ENCODE measurements at regions not wholly inside any gene's neighbourhood (a gene's known extent, or its start where the extent isn't known, plus 50 kb on each side); places are given as distances from the start of the nearest gene placed in this dataset.

DNA sequence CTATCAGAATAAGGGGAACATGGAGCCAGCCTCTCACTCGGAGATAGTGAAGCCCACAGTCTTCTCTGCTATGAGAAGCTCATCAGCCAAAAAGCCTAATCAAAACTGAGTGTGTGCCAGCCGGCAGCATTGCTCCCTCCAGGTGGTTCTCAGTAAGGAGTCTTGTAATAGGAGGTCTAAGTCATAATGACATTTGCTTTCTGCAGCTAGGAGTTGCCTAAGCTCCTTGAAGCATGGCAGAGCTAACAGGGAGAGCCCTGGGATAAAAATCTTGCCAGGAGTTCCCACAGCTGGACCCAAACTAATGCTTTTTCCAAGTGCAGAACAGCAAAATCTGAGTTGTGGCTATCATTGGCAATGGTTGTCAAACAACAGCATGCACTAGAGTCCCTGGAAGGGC lies 245.2 kb downstream of the SPATA18 start:
- TF ChIP-seq RARB (CRISPR knock-in tag; IDR thresholded peaks at IDR 0.05) (no peak), SMC3 (IDR thresholded peaks at IDR 0.05) (no peak)
- TF ChIP-seq, protein P1, sequence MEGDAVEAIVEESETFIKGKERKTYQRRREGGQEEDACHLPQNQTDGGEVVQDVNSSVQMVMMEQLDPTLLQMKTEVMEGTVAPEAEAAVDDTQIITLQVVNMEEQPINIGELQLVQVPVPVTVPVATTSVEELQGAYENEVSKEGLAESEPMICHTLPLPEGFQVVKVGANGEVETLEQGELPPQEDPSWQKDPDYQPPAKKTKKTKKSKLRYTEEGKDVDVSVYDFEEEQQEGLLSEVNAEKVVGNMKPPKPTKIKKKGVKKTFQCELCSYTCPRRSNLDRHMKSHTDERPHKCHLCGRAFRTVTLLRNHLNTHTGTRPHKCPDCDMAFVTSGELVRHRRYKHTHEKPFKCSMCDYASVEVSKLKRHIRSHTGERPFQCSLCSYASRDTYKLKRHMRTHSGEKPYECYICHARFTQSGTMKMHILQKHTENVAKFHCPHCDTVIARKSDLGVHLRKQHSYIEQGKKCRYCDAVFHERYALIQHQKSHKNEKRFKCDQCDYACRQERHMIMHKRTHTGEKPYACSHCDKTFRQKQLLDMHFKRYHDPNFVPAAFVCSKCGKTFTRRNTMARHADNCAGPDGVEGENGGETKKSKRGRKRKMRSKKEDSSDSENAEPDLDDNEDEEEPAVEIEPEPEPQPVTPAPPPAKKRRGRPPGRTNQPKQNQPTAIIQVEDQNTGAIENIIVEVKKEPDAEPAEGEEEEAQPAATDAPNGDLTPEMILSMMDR (IDR thresholded peaks at IDR 0.05), result no peak
